ENCODE measurements at regions not wholly inside any gene's neighbourhood (a gene's known extent, or its start where the extent isn't known, plus 50 kb on each side); places are given as distances from the start of the nearest gene placed in this dataset.

- no peak for TF ChIP-seq EZH2 (IDR thresholded peaks at IDR 0.05; ENCODE audit: low read length)
- no peak for TF ChIP-seq CTCF (optimal IDR thresholded peaks at IDR 0.05 in 1 of 3, IDR thresholded peaks at IDR 0.05 in 1 of 3, conservative IDR thresholded peaks at IDR 0.05 in 1 of 3; ENCODE audit: extremely low read depth in 1 of 3, insufficient read depth in 2 of 3, low read length in 3 of 3)
Observed at GRCh38 chr9:115597330-115597895, 479.5 kb upstream of the TNC start.
